Kidney (tissue), 13 donors: ENCODE measurements at regions not wholly inside any gene's neighbourhood (a gene's known extent, or its start where the extent isn't known, plus 50 kb on each side); places are given as distances from the start of the nearest gene placed in this dataset.
"Not testable (repeated sequence)": the region's sequence is repeated elsewhere in the genome, so short reads cannot be mapped to it uniquely, and the experiment has no call there.

Source experiments
- DNase-seq, 5 donors: peaks; one replicate each; pipeline ENCODE4 v3.0.0-alpha.2; 2013 to 2020
- FAIRE-seq: peaks from 2 replicates; lab custom pipeline; 2012; peaks lifted over from hg19 to GRCh38; lab: Jason Lieb, UNC
- H3K27ac ChIP-seq, 2 donors: one replicate each; pipeline ENCODE4 v1.7.0; 2013; ENCODE audit warnings: low read depth in 2 of 2, low read length in 2 of 2, inconsistent platforms in 1 of 2
- H3K27me3 ChIP-seq: one replicate; pipeline ENCODE4 v1.7.1; 2013; ENCODE audit warnings: low read length, inconsistent platforms; ENCODE audit not compliant: control insufficient read depth, insufficient read depth
- H3K36me3 ChIP-seq, 3 donors: one replicate each; pipeline versions ENCODE4 v1.7.0 to v1.7.1; 2013; ENCODE audit warnings: low read length in 3 of 3, control low read depth in 1 of 3, inconsistent platforms in 1 of 3; ENCODE audit not compliant: insufficient read depth in 3 of 3, control insufficient read depth in 2 of 3
- H3K4me1 ChIP-seq, 3 donors: one replicate each; pipeline versions ENCODE4 v1.7.0 to v1.7.1; 2013; ENCODE audit warnings: low read length in 3 of 3, inconsistent platforms in 1 of 3, low read depth in 1 of 3; ENCODE audit not compliant: control insufficient read depth in 2 of 3, insufficient read depth in 2 of 3
- H3K4me3 ChIP-seq, 3 donors: one replicate each; pipeline versions ENCODE4 v1.7.0 to v1.8.1; 2013; ENCODE audit warnings: low read length in 3 of 3, control low read depth in 1 of 3, inconsistent platforms in 1 of 3
- H3K9ac ChIP-seq, 3 donors: one replicate each; pipeline versions ENCODE4 v1.7.0 to v1.7.1; 2013; ENCODE audit warnings: low read length in 3 of 3, control low read depth in 1 of 3, inconsistent platforms in 1 of 3
- H3K9me3 ChIP-seq, 3 donors: one replicate each; pipeline versions ENCODE4 v1.7.0 to v1.7.1; 2013; ENCODE audit warnings: low read length in 3 of 3, control low read depth in 1 of 3, inconsistent platforms in 1 of 3; ENCODE audit not compliant: control insufficient read depth in 2 of 3, insufficient read depth in 1 of 3
- CTCF ChIP-seq: IDR thresholded peaks from 3 replicates; pipeline ENCODE4 v1.5.1; 2012; ENCODE audit warnings: mild to moderate bottlenecking, moderate library complexity, borderline replicate concordance; ENCODE audit not compliant: insufficient read depth; ENCODE audit errors: extremely low read depth
- intact Hi-C: fragments of 100-400 bp; cut with DNase I; formaldehyde crosslinking; loops from one replicate; pipeline ENCODE4 v1.11.1; 2022
- donor health status: control.
- donor health status: control.
- donor health status: control.
- donor health status: control.
- donor health status: control.
- donor health status: DM: yes; HTN: yes; CAD: no.
- donor health status: Normal renal cell carcinoma (clear cell type).

- no peak for FAIRE-seq
- H3K27ac ChIP-seq, result no peak overlapping the region
- no peaks in the 10 kb centered on the region for H3K9me3 ChIP-seq
- intact Hi-C loops, result no loop called here
- H3K36me3 ChIP-seq, result no peaks in the 10 kb centered on the region
- H3K4me1 ChIP-seq, result no peaks in the 10 kb centered on the region
- no peak overlapping the region for H3K9ac ChIP-seq
- no peaks in the 10 kb centered on the region for H3K27me3 ChIP-seq
- no peak for TF ChIP-seq CTCF
- no peak overlapping the region for H3K4me3 ChIP-seq
- no peak for DNase-seq
Observed at GRCh38 chr2:21376864-21377263, 253.1 kb downstream of the TDRD15 start.

- Histone ChIP-seq H3K4me3 (no peak overlapping the region), H3K27me3 (no peaks in the 10 kb centered on the region), H3K9me3 (no peaks in the 10 kb centered on the region), H3K36me3 (no peaks in the 10 kb centered on the region), H3K9ac (no peak overlapping the region), H3K27ac (no peak overlapping the region), H3K4me1 (no peaks in the 10 kb centered on the region)
- intact Hi-C loops, result no loop called here
- no peak for TF ChIP-seq CTCF
- DNase-seq (no peak), FAIRE-seq (no peak)
Observed at GRCh38 chr2:21379140-21379539, 255.4 kb downstream of the TDRD15 start.

- FAIRE-seq, H3K4me1 ChIP-seq, H3K27me3 ChIP-seq, H3K36me3 ChIP-seq, H3K9ac ChIP-seq, H3K27ac ChIP-seq, H3K4me3 ChIP-seq, DNase-seq, H3K9me3 ChIP-seq, intact Hi-C loops: not testable (repeated sequence)
Observed at GRCh38 chr2:21379668-21380067, 255.9 kb downstream of the TDRD15 start.

- Histone ChIP-seq H3K27ac (no peak overlapping the region), H3K27me3 (no peaks in the 10 kb centered on the region), H3K36me3 (no peaks in the 10 kb centered on the region), H3K4me3 (no peak overlapping the region), H3K4me1 (no peaks in the 10 kb centered on the region), H3K9me3 (no peaks in the 10 kb centered on the region), H3K9ac (no peak overlapping the region)
- no peak for DNase-seq
- no peak for FAIRE-seq
- TF ChIP-seq CTCF, result no peak
- intact Hi-C loops, result no loop called here
Observed at GRCh38 chr2:21381421-21381820, 257.7 kb downstream of the TDRD15 start.
